Activated naive CD4-positive, alpha-beta T cell treated with anti-CD3 and anti-CD28 coated beads, Interleukin-2, amount 50 U/mL, for 16 hours (primary cell): ENCODE measurements at regions not wholly inside any gene's neighbourhood (a gene's known extent, or its start where the extent isn't known, plus 50 kb on each side); places are given as distances from the start of the nearest gene placed in this dataset.

ENCODE experiments used
- DNase-seq: peaks from one replicate; pipeline ENCODE4 v3.0.0-alpha.2; 2020

GRCh38 chr19:32195706-32196610, 149.5 kb upstream of the ZNF507 start:
- no peak for DNase-seq

GRCh38 chr19:32196690-32197420, 148.6 kb upstream of the ZNF507 start:
- no peak for DNase-seq

- DNase-seq: no peak
Measured at GRCh38 chr19:32197896-32198882, 147.2 kb upstream of the ZNF507 start.

- no peak for DNase-seq
Measured at GRCh38 chr19:32199501-32200040, 145.8 kb upstream of the ZNF507 start.

- DNase-seq: no peak
Measured at GRCh38 chr19:32200312-32201038, 144.9 kb upstream of the ZNF507 start.

GRCh38 chr19:32201211-32201610, 144.2 kb upstream of the ZNF507 start:
- DNase-seq: no peak

- DNase-seq: no peak
Measured at GRCh38 chr19:32201636-32202051, 143.8 kb upstream of the ZNF507 start.

GRCh38 chr19:32202244-32202643, 143.2 kb upstream of the ZNF507 start:
- no peak for DNase-seq

- no peak for DNase-seq
Measured at GRCh38 chr19:32203161-32203560, 142.2 kb upstream of the ZNF507 start.

- no peak for DNase-seq
Measured at GRCh38 chr19:32206065-32206464, 139.3 kb upstream of the ZNF507 start.

- DNase-seq: no peak
Measured at GRCh38 chr19:32208060-32208459, 137.3 kb upstream of the ZNF507 start.

GRCh38 chr19:32219392-32219791, 126.0 kb upstream of the ZNF507 start:
- no peak for DNase-seq

- DNase-seq: no peak
Measured at GRCh38 chr19:32219881-32220472, 125.4 kb upstream of the ZNF507 start.

- no peak for DNase-seq
Measured at GRCh38 chr19:32220951-32221350, 124.5 kb upstream of the ZNF507 start.

GRCh38 chr19:32222556-32222955, 122.9 kb upstream of the ZNF507 start:
- DNase-seq: no peak

GRCh38 chr19:32223106-32223505, 122.3 kb upstream of the ZNF507 start:
- no peak for DNase-seq

GRCh38 chr19:32223595-32224370, 121.6 kb upstream of the ZNF507 start:
- no peak for DNase-seq

GRCh38 chr19:32224371-32225244, 120.8 kb upstream of the ZNF507 start:
- peak; percentile 60 for DNase-seq

- DNase-seq: no peak
Measured at GRCh38 chr19:32227561-32228165, 117.7 kb upstream of the ZNF507 start.
